ELR (cell line): ENCODE measurements at regions not wholly inside any gene's neighbourhood (a gene's known extent, or its start where the extent isn't known, plus 50 kb on each side); places are given as distances from the start of the nearest gene placed in this dataset.

Experiments
- DNase-seq: peaks from one replicate; pipeline ENCODE4 v3.0.0-alpha.2; 2015; ENCODE audit warnings: low read depth

GRCh38 chr4:119823891-119824290 is 195.3 kb upstream of the PDE5A start:
- peak; percentile 13 for DNase-seq

- DNase-seq, result no peak
Measured at GRCh38 chr4:119823045-119823444, 194.4 kb upstream of the PDE5A start.

DNA sequence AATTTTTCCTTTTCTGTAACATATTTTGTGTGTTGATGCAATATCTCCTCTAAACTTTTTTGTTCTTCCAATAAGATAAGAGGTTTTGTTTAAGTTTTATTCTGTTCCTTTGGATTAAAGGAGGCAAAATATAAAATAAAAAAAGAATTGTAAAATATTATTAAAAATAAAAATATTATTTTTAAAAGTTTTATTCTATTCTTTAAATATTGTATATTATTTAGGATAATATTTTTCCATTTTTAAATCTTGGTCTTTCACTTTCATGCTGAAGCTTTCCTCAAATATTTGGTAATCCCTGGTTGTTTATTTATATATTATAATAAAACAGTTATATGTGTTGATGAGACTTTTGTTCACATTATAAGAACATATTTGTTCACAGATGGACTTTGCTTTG is 187.9 kb upstream of the PDE5A start:
- DNase-seq, result no peak

DNA sequence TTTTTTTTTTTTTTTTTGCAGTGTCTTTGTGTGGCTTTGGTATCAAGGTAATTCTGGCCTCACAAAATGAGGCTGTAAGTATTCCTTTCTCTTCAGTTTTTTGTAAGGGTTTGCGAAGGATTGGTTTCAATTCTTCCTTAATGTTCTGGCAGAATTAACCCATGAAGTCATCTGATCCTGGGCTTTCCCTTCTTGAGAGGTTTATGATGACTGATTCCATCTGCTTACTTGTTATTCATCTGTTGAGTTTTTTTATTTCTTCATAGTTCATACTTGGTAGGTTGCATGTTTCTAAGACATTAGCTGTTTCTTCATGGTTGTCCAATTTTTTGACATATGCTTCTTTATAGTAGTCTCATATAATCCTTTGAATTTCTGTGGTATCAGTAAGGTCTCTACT is 181.4 kb upstream of the PDE5A start:
- DNase-seq, result no peak

- DNase-seq, result no peak
Measured at GRCh38 chr4:119804404-119804803, 175.8 kb upstream of the PDE5A start.

GRCh38 chr4:119797238-119797894 is 168.8 kb upstream of the PDE5A start:
- DNase-seq, result no peak

DNA sequence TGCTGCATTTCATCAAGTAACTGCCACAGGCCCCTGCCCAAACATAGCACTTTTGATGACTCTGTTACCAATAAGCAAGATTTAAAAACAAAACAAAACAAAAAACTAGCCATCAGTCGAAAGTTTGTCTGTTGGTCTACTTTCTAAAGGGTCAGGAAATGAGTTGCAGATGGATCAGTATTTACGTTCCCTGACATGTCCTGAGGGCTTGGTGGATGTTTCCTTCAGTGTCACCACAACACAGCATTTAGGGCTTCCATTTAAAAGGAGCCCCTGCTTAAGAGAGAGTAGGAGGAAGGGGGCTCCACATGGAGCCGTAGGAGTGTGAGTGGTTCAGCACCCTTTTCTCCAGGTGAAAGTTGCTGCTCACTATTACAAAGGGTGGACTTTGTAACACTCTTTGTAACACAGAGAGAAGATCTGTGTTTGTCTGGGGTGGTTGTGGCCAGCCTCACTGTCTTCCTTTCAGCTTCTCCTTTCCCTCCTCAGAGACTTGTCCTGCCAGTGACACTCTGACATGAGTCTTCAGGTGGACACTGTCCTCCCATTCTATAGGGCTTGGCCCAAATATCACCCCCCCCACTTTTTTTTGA is 167.5 kb upstream of the PDE5A start:
- DNase-seq, result no peak

- DNase-seq, result no peak
Measured at GRCh38 chr4:119794681-119795080, 166.1 kb upstream of the PDE5A start.

DNA sequence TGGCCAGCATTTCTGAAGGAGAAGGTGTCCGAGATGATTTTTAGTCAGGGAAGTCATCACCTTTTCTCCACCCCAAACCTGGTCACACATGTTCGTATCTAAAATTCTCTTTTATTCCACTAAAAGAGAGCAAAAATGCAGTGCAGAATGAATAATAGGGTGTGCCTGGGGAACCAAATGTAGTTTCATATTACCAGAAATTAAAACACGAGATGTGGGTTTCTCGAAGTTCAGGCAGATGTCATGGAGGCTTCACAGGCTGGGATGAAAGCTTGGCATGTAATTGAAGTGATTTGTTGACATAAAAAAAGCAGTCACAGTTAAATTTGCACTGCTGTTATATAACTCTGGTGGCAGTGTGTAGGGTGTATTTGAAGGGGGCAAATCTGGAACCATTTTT is 165.5 kb upstream of the PDE5A start:
- DNase-seq, result no peak

- DNase-seq, result no peak
Measured at GRCh38 chr4:119788349-119789266, 160.0 kb upstream of the PDE5A start.

DNA sequence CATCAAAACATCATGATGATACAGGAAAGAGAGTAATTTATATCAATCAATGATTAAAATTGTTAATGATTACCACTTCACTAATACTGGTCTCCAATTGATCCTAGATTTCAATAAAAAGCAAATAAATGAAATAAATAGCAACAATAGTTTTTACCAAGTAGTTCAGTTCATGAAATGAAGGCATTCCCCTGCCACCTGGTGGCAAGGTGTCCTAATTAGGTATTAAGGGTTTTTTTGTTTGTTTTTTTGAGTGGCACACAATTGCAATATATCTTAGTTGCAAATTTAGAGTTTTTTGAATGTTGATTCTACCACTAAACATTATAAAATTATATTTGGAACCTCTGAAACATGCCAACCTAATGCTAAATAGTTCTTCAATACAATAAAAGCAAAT is 157.4 kb upstream of the PDE5A start:
- DNase-seq, result peak; percentile 45

DNA sequence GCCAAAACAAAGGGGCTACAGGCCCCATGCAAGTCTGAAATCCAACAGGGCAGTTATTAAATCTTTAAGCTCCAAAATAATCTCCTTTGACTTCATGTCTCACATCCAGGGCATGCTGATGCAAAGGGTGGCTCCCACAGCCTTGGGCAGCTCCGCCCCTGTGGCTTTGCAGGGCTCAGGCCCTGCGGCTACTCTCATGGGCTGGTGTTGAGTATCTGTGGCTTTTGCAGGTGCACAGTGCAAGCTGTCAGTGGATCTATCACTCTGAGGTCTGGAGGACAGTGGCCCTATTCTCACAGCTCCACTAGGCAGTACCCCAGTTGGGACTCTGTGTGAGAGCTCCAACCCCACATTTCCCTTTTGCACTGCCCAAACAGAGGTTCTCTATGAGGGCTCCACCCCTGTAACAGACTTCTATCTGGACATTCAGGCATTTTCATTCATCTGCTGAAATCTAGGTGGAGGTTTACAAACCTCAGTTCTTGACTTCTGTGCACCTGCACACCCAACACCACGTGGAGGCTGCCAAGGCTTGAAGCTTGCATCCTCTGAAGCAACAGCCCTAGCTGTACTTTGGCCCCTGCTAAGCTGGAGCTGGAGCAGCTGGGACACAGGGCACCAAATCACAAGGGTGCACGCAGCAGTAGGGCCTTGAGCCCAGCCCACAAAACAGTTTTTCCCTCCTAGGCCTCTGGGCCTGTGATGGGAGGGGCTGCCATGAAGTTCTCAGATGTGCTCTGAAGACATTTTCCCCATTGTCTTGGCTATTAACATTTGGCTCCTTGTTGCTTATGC is 154.8 kb upstream of the PDE5A start:
- no peak for DNase-seq

DNA sequence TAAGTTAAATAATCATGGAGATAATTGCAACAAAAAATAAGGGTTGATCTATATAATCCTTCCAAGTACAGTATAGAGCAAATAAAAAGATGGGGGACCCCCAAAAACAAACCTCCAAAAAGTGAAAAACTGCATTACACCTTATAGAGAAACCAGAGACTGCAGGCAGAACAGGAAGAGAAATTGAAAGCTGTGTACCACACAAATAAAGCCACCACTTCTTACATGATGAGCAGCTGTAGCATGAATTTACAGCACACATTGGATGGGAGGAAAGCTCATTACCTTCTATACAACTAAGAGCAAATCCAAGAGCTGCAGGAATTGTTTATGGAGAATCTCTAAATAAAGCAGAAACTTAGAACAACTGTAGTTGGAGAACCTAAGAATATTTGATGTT is 152.4 kb upstream of the PDE5A start:
- DNase-seq, result no peak

DNA sequence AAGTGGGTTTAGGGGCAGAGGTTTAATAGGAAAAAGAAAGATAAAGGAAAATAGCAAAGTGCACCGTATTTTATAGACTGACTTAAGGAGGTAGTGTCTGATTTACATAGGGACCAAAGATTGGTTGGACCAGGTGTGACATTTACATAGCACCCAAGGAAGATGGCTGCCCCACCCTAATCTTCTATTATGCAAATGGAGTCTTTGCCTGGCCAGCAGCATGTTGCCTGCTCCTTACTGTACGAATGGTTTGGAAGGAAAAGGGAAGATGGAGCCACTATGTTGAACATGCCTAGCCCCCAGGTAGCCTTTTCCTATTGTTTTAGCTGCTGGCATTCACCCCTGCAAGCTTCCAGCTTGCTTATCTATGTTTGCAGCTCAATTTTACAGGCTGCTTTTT is 146.2 kb upstream of the PDE5A start:
- no peak for DNase-seq

DNA sequence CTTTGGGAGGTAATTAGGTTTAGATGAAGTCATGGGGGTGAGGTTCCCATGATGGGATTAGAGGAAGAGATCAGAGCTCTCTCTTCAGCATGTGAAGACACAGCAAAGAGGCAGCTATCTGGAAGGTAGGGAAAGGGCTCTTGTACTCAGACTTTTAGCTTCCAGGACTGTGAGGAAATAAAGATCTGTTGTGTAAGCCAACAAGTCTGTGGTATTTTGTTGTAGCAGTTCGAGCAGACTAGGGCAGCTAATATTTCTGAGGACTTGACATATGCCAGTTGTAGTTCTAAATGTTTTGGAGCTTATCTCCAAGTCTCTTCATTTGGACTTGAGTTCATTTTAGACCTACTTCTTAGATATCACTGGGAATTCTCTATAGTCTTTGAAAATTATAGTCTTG is 137.3 kb upstream of the PDE5A start:
- DNase-seq, result no peak

GRCh38 chr4:119765469-119765868 is 136.9 kb upstream of the PDE5A start:
- DNase-seq, result no peak

DNA sequence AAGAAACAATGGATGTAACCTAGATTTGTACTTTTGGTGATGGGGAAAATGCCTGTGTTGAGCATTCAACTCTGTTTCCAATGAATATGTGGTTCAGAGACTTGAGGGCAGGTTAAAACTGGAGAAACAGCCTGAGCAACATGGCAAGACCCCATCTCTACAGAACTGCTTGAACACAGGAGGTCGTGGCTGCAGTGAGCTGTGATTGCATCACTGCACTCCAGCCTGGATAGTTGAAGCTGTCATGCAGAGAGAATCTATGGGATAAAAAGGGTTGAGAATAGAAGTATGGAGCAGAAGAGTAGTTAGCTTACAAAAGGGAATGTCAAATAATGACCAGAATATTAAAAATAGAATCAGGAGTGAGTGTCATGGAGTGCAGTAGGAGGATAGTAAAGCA is 134.8 kb upstream of the PDE5A start:
- no peak for DNase-seq

GRCh38 chr4:119755599-119755998 is 127.0 kb upstream of the PDE5A start:
- DNase-seq, result no peak

DNA sequence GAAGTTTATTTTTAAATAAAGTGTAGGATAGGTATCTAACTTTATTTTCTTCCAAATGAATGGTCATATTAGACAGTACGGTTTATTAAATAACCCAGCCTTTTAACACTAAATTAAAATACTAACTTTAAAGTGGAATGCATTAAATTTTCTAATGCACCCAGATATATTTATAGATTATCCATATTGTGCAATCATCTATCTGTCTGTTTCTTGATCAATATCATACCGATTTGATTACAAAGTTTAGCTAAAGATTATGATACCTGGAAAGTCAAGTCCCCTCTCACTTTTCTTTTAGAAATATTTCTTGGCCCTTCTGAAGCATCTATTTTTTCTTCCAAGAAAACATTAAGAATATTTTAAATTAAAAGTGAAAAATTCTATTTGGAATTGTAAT is 124.3 kb upstream of the PDE5A start:
- no peak for DNase-seq

DNA sequence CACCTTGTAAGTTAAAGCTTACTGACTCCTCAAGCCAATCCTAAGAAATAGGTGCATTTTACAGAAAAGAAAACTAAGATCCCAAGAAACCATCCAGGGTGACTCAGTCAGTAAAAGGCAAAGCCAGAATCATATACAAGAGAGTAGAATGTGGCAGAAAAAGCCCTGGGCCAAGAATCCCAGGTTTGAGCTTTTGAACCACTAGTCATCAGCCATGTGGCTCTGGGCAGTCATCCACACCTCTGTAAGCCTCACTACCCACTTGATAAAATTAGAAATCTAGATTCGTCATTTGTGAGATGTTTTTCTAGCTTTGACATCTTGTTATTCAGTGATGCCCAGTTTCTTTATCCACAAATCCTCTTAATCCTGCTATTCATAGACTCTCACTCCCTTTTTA is 122.2 kb upstream of the PDE5A start:
- peak; percentile 31 for DNase-seq

DNA sequence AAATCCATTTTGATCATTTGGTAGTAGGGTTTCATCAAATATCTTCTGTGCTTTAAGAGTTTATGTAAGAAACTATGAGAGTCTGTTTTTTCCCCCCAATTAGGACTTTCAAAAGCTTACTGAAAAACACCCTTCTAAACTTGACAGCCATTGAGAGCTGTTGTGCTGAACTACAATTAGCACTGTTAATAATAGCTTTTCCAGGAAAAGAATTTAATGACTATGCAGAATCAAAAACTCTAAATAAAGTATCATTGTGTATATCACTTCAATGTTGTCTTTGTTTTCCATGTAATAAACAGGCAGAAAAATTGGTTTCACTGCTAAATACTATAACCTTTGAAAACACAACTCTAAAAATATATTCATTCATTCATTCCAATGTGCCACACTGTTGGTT is 121.4 kb upstream of the PDE5A start:
- no peak for DNase-seq

- DNase-seq, result no peak
Measured at GRCh38 chr4:119748853-119749252, 120.2 kb upstream of the PDE5A start.
